RPMI7951 (cell line): ENCODE measurements at regions not wholly inside any gene's neighbourhood (a gene's known extent, or its start where the extent isn't known, plus 50 kb on each side); places are given as distances from the start of the nearest gene placed in this dataset.
"Not testable (repeated sequence)": the region's sequence is repeated elsewhere in the genome, so short reads cannot be mapped to it uniquely, and the experiment has no call there.

Experiments
- DNase-seq: peaks from one replicate; pipeline ENCODE4 v3.0.0-alpha.2; 2012; ENCODE audit warnings: low read depth

- no peak for DNase-seq
These were observed 424.4 kb upstream of the RUNX1 start for GRCh38 chr21:35473496-35473895.

DNA sequence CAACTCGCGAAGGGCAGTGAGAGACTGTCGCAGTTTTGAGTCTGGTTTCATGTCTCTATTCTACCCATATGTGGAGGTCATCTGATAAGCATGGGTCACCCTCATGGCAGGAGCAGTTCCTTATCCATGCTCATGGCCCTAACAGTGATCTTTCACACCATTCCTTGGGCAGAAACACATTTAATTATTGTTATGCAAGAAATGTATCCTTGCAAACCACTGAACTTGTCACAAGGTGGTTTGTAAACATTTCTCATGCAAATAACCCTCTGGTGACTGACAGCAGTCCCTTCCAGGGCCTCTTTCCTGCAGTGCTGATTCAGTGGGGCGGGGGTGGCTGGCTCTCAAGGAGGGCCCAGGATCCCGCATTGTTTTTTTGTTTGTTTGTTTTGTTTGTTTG is 421.4 kb upstream of the RUNX1 start:
- no peak for DNase-seq

DNA sequence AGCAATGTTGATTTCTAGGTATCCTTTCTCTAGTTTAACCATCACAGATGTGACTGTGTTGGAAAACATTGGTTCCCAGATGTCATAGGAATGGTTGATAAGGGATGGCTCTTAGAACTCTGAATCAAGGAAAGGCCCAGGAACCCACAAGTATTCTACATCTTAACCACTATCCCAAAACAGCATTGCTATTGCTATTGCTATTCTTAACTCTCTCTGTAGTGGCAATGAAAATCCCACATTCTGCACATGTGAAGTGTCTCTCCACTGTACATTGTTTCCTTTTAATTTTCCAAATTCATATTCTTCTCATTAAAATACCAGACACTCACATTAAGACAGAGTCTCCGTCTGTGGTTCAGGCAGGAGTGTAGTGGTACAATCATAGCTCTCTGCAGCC is 420.4 kb upstream of the RUNX1 start:
- DNase-seq, result no peak

GRCh38 chr21:35468991-35469390 is 419.9 kb upstream of the RUNX1 start:
- no peak for DNase-seq

- no peak for DNase-seq
These were observed 418.5 kb upstream of the RUNX1 start for GRCh38 chr21:35467566-35467965.

DNA sequence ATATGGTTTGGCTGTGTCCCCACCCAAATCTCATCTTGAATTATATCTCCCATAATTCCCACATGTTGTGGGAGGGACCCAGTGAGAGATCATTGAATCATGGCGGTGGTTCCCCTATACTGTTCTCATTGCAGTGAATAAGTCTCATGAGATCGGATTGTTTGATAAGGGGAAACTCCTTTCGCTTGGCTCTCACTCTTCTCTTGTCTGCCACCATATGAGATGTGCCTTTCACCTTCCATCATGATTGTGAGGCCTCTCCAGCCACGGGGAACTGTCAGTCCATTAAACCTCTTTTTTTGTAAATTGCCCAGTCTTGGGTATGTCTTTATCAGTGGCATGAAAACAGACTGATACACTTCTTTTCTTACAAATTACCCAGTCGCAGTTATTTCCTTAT is 417.6 kb upstream of the RUNX1 start:
- DNase-seq, result not testable (repeated sequence)

DNA sequence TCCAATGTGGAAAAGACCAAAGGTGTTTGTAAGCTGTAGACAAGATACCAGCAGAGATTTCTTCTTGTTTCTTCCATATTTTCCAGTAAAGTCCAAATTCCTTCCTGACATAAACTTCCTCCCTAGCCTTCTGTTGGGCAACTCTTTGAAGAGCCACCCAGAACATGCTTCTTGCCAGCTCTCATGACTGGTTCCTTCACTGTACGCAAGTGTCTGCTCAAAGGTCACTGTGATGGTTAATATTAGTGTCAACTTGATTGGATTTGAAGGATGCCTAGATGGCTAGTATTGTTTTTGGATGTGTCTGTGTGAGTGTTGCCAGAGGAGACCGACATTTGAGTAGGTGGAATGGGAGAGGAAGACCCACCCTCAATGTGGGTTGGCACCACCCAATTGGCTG is 416.6 kb upstream of the RUNX1 start:
- DNase-seq, result no peak

DNA sequence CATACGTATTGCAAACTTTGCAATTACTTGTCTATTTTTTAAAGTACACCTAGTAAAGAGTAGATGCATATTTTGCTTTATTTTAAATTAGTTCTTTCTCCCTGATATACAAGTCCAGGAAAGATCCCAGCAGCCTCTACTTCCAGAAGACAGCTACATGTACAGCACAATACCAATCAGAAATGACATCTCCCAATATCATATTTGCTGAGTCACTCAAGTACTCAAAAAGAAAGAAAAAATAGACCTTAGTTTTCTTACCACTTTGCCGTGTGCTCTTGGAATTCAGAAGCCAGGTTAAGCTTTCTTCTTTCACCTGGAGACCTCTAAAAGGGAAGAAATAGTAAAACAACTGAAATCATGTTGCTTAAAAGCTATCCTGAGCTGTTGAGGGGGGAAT is 412.6 kb upstream of the RUNX1 start:
- no peak for DNase-seq

- DNase-seq, result no peak
These were observed 411.3 kb upstream of the RUNX1 start for GRCh38 chr21:35460441-35460840.

DNA sequence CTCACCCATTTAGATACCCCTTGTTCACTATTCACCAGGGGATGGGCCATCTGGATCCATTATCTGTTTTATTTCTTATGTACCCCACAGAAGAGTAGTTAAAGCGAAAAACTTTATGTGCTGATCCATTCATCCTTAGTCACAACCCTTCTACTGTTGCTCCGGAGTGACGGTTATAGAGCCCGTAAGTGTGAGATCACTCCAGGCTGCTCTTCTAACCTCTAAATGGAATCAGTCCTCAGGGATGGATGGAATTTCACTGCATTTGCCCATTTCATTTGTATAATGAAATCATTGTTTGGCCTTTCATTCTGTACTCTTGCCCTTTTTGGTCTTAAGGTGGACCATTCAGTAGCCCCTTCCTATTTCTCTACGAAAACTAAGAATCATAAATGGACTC is 409.3 kb upstream of the RUNX1 start:
- DNase-seq, result no peak

DNA sequence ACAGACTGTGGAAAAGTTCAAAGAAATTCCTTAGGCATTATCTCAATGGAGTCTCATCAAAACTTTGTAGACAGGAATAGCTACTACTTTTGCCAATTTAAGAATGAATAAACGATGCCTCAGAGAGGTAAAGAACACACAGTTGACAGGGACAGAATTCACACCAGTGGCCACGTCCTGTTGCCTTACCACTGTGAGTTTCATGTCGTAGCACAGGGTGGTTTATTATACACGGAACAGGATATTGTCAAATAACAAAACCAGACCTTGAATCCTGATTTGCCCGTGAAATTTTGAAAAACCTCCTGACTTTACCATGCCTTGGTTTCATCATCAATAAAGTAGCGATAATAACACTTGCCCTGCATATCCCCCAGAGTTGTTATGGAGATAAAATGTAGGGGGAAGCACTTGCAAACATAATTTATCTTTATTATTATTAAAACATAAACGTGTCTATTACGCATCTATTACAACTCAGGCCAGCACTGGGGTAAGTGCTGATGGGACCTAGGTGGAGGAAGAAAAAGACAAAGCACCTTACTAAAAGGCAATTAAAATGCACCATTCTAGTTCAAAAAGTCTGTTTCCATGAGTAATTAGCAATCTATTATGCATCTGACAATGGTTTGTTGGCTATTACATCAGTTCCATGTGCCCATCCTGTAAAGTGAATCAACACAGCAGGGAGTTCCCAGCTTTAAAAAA is 408.1 kb upstream of the RUNX1 start:
- no peak for DNase-seq

- DNase-seq, result no peak
These were observed 402.2 kb upstream of the RUNX1 start for GRCh38 chr21:35451276-35451675.

DNA sequence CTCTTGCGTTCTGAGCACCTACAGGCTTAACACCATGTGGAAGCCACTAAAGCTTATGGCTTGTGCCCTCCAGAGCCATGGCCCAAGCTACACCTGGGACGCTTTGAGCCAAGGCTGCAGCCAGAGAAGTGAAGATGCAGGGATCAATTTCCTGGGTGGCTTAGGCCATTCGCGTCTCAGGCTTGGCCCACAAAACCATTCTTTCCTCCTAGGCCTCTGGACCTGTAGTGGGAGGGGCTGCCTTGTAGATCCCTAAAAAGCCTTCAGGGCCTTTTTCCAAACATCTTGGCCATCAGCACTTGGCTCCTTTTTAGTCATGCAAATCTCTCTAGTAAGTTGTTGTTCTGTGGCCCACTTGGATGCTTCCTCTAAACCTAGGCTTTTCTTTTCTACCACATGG is 401.7 kb upstream of the RUNX1 start:
- DNase-seq, result no peak

- no peak for DNase-seq
These were observed 400.7 kb upstream of the RUNX1 start for GRCh38 chr21:35449846-35450245.

DNA sequence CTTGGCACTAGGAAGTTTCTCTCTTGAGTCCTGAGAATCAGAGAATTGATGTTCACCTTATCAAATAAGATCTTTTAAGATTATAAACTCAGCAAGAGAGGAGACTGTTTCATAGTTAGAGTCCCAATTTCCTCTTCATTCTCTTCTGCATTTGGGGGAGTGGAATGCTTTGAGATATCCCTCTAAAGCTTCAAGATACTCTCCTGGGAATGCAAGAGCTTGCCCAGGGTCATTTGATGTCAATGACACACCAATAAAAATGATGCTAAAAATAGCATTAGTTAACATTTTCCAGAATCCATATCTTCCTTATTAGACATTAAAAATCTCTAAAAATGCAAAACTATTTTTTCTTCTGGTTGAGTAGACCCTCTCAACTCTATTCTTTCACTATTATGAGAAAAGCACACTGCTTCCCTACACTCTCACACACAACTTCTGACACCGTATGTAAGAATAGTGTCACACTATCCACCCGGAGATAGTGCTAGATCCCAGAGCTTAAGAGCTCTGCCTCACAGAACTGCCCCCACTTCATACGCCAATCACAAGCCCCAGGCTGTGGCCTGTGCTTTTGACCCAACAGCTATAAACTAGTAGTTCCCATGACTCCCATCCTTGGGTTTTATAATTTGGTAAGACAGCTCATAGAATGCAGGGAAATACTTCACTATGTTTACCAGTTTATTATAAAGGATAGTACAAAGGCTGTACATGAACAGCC is 399.9 kb upstream of the RUNX1 start:
- DNase-seq, result no peak

DNA sequence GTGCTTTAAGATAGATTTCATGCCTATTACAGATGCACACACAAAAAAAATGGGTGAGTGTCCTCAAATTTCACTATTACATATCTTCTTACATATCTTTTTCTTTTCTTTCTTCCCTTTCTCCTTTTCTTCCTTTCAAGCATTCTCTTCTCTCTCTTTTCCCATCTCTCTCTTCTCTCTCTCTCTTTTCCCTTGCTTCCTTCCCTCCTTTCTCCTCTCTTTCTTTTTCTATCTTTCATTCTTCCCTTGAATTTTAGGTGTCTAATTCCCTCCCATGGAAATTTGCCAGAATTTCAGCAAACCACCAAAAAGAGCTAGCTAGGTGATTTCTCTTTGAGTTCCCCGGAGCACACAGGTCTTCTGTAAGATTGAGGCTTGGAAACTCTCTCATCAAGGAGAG is 395.3 kb upstream of the RUNX1 start:
- DNase-seq, result no peak

- DNase-seq, result no peak
These were observed 392.9 kb upstream of the RUNX1 start for GRCh38 chr21:35441868-35442582.

GRCh38 chr21:35438643-35439404 is 389.7 kb upstream of the RUNX1 start:
- peak; percentile 56 for DNase-seq

GRCh38 chr21:35437941-35438340 is 388.8 kb upstream of the RUNX1 start:
- DNase-seq, result peak; percentile 13

DNA sequence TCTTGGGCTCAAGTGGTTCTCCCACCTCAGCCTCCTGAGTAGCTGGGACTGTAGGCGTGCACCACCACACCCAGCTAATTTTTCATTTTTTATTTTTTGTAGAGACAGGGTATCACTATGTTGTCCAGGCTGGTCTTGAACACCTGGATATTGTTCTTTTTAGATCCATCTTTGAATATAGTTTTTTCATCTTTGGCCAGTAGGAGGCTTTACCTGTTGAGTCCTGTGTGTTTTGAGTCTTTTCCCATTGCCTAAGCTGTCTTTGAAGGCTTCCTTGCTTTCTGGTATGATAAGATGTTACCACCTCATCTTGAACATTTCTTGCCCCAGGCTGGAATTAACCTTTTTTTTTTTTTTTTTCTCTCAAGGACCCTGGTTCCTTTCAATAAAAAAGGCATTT is 387.8 kb upstream of the RUNX1 start:
- no peak for DNase-seq

DNA sequence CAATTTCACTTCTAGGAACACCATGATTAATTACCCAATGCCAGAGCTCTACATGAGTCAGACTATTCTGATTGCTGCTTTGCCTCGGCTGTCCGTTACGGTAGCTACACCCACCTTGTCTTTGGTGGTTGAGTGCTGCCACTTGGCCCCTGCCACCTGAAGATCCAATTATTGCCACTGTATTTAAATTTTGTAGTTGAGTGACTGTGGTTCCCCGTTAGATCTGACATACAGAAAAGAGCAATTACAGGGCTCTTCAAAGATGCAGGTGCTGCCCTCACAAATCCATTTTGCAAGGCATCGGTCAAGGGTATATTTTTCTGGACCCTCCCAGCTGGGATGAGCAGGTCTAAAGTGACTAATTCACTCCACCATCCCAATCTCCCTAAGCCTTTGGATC is 383.5 kb upstream of the RUNX1 start:
- not testable (repeated sequence) for DNase-seq

- no peak for DNase-seq
These were observed 381.2 kb upstream of the RUNX1 start for GRCh38 chr21:35430260-35430659.
